Osteoblast (primary cell): ENCODE measurements at regions not wholly inside any gene's neighbourhood (a gene's known extent, or its start where the extent isn't known, plus 50 kb on each side); places are given as distances from the start of the nearest gene placed in this dataset.

Source experiments
- DNase-seq: peaks from one replicate; pipeline ENCODE4 v3.0.0; 2011; ENCODE audit warnings: low spot score, mixed read lengths; ENCODE audit not compliant: insufficient read length; ENCODE audit errors: missing footprints
- H2AFZ ChIP-seq: 2 replicates; pipeline ENCODE4 v1.6.0; 2011; ENCODE audit warnings: mild to moderate bottlenecking, low read length
- H3K27ac ChIP-seq: 2 replicates; pipeline ENCODE4 v1.5.1; 2011; ENCODE audit warnings: mild to moderate bottlenecking, low read depth, low read length, moderate library complexity
- H3K27me3 ChIP-seq: 2 replicates; pipeline ENCODE4 v1.6.0; 2012; ENCODE audit warnings: mild to moderate bottlenecking, control low read depth, inconsistent platforms, low read length, moderate library complexity; ENCODE audit not compliant: insufficient read depth
- H3K36me3 ChIP-seq: 2 replicates; pipeline ENCODE4 v1.5.1; 2011; ENCODE audit warnings: mild to moderate bottlenecking, low read length, control low read depth, moderate library complexity; ENCODE audit not compliant: insufficient read depth
- H3K4me1 ChIP-seq: 2 replicates; pipeline ENCODE4 v1.5.1; 2011; ENCODE audit warnings: mild to moderate bottlenecking, low read length, control low read depth, moderate library complexity; ENCODE audit not compliant: insufficient read depth
- H3K4me2 ChIP-seq: 2 replicates; pipeline ENCODE4 v1.6.0; 2011; ENCODE audit warnings: mild to moderate bottlenecking, low read length; ENCODE audit not compliant: insufficient read depth
- H3K4me3 ChIP-seq: fragments of 200-600 bp; sonication (generic); 3 replicates; pipeline ENCODE4 v1.5.1; 2012; ENCODE audit warnings: mild to moderate bottlenecking, low read length, inconsistent platforms; ENCODE audit not compliant: insufficient read depth
- H3K79me2 ChIP-seq: 2 replicates; pipeline ENCODE4 v1.6.0; 2012; ENCODE audit warnings: mild to moderate bottlenecking, low read length, control low read depth, inconsistent platforms; ENCODE audit not compliant: insufficient read depth
- H3K9me3 ChIP-seq: 2 replicates; pipeline ENCODE4 v1.5.1; 2011; ENCODE audit warnings: low read depth, low read length, control low read depth
- H4K20me1 ChIP-seq: 2 replicates; pipeline ENCODE4 v1.6.0; 2012; ENCODE audit warnings: mild to moderate bottlenecking, low read length, control low read depth; ENCODE audit not compliant: insufficient read depth
- TF ChIP-seq, protein P1 (sequence below): IDR thresholded peaks from 2 replicates; pipeline ENCODE4 v1.5.1; 2011; ENCODE audit warnings: mild to moderate bottlenecking, low read depth, low read length, moderate library complexity; ENCODE audit errors: extremely low read depth

- Histone ChIP-seq H2AFZ (no peak overlapping the region), H3K27ac (no peak overlapping the region), H4K20me1 (no peaks in the 10 kb centered on the region), H3K4me1 (no peaks in the 10 kb centered on the region), H3K4me3 (no peak overlapping the region), H3K9me3 (peaks cover 5% of the 10 kb centered on the region), H3K27me3 (no peaks in the 10 kb centered on the region), H3K4me2 (no peak overlapping the region), H3K79me2 (no peaks in the 10 kb centered on the region), H3K36me3 (no peaks in the 10 kb centered on the region)
- DNase-seq = no peak
- TF ChIP-seq, protein P1, sequence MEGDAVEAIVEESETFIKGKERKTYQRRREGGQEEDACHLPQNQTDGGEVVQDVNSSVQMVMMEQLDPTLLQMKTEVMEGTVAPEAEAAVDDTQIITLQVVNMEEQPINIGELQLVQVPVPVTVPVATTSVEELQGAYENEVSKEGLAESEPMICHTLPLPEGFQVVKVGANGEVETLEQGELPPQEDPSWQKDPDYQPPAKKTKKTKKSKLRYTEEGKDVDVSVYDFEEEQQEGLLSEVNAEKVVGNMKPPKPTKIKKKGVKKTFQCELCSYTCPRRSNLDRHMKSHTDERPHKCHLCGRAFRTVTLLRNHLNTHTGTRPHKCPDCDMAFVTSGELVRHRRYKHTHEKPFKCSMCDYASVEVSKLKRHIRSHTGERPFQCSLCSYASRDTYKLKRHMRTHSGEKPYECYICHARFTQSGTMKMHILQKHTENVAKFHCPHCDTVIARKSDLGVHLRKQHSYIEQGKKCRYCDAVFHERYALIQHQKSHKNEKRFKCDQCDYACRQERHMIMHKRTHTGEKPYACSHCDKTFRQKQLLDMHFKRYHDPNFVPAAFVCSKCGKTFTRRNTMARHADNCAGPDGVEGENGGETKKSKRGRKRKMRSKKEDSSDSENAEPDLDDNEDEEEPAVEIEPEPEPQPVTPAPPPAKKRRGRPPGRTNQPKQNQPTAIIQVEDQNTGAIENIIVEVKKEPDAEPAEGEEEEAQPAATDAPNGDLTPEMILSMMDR = no peak
Observed at GRCh38 chr2:6492573-6492972, 373.1 kb downstream of the CMPK2 start.

DNA sequence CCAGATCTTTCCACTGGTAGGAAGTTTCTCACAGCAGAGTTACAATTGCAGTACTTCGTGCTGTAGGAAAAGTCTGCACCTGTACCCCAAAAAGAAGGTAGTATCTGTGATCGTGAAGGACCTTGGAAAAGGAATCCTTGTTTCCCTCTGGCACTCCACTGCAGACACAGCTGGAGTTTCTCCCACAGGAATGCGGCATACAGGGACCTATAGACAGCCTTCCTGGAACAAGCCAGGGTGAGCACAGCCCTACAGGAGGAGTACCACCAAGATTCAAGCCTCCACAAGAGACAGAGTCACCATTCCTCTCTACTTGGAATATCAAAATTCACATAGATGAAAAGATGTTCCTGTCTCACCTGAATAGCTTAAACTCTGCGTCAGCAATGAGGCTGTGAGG lies 372.4 kb downstream of the CMPK2 start:
- Histone ChIP-seq H3K79me2 (no peaks in the 10 kb centered on the region), H2AFZ (no peak overlapping the region), H3K9me3 (peaks cover 7% of the 10 kb centered on the region), H3K4me2 (no peak overlapping the region), H3K36me3 (no peaks in the 10 kb centered on the region), H3K27me3 (no peaks in the 10 kb centered on the region), H3K4me1 (no peaks in the 10 kb centered on the region), H3K27ac (no peak overlapping the region), H3K4me3 (no peak overlapping the region), H4K20me1 (no peaks in the 10 kb centered on the region)
- TF ChIP-seq, protein P1 = no peak
- DNase-seq = no peak

GRCh38 chr2:6493669-6494068 lies 372.0 kb downstream of the CMPK2 start:
- Histone ChIP-seq H3K4me3 (no peak overlapping the region), H3K9me3 (peaks cover 7% of the 10 kb centered on the region), H3K79me2 (no peaks in the 10 kb centered on the region), H3K4me1 (no peaks in the 10 kb centered on the region), H3K36me3 (no peaks in the 10 kb centered on the region), H2AFZ (no peak overlapping the region), H3K27me3 (no peaks in the 10 kb centered on the region), H3K27ac (no peak overlapping the region), H3K4me2 (no peak overlapping the region), H4K20me1 (no peaks in the 10 kb centered on the region)
- no peak for DNase-seq
- TF ChIP-seq, protein P1 = no peak

GRCh38 chr2:6495466-6495865 lies 370.2 kb downstream of the CMPK2 start:
- Histone ChIP-seq H3K4me1 (no peaks in the 10 kb centered on the region), H3K4me3 (no peak overlapping the region)
- TF ChIP-seq, protein P1 = no peak

More at GRCh38 chr2:6495466-6495865, 370.2 kb downstream of the CMPK2 start:
- Histone ChIP-seq H2AFZ (no peak overlapping the region), H3K36me3 (no peaks in the 10 kb centered on the region), H3K4me2 (no peak overlapping the region), H4K20me1 (no peaks in the 10 kb centered on the region), H3K79me2 (no peaks in the 10 kb centered on the region), H3K27me3 (no peaks in the 10 kb centered on the region), H3K27ac (no peak overlapping the region), H3K9me3 (peaks cover 5% of the 10 kb centered on the region)
- no peak for DNase-seq
